OCI-LY3 (cell line): ENCODE measurements at regions not wholly inside any gene's neighbourhood (a gene's known extent, or its start where the extent isn't known, plus 50 kb on each side); places are given as distances from the start of the nearest gene placed in this dataset.

Experiments used
- EZH2phosphoT487 ChIP-seq: fragments of 200-600 bp; shearing (Covaris generic); IDR thresholded peaks from 2 replicates; pipeline ENCODE4 v1.6.1; 2018; ENCODE audit warnings: antibody characterized with exemption, mixed run types, low read depth
- TF ChIP-seq, protein P1 (sequence below): fragments of 200-600, 300-600 bp; sonication (generic); IDR thresholded peaks from 2 replicates; pipeline ENCODE4 v1.5.1; 2014; ENCODE audit warnings: antibody characterized with exemption, low read length, low read depth

DNA sequence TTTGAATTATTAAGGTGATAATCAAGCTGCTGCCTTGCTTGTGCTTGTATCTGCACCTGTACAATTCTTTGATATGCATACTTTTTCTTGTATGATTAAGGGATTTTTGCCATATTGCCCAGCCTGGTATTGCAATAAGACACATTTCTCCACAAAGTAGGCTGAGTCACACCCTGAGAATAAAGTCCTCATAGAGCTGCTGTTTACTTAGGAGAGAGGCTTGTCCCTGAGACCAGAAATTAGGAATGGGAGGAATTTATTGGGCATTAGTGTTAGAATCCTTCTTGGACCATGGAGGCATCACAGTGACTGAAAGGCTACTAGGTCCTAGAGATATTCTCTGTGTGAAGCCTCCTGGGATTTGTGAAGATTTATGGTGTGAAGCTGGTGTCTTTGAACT, 506.8 kb upstream of the FBXO33 start:
- TF ChIP-seq, protein P1, sequence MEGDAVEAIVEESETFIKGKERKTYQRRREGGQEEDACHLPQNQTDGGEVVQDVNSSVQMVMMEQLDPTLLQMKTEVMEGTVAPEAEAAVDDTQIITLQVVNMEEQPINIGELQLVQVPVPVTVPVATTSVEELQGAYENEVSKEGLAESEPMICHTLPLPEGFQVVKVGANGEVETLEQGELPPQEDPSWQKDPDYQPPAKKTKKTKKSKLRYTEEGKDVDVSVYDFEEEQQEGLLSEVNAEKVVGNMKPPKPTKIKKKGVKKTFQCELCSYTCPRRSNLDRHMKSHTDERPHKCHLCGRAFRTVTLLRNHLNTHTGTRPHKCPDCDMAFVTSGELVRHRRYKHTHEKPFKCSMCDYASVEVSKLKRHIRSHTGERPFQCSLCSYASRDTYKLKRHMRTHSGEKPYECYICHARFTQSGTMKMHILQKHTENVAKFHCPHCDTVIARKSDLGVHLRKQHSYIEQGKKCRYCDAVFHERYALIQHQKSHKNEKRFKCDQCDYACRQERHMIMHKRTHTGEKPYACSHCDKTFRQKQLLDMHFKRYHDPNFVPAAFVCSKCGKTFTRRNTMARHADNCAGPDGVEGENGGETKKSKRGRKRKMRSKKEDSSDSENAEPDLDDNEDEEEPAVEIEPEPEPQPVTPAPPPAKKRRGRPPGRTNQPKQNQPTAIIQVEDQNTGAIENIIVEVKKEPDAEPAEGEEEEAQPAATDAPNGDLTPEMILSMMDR, result no peak
- no peak for TF ChIP-seq EZH2phosphoT487
